GM19372 (cell line): ENCODE measurements at regions not wholly inside any gene's neighbourhood (a gene's known extent, or its start where the extent isn't known, plus 50 kb on each side); places are given as distances from the start of the nearest gene placed in this dataset.

Source experiments
- ATAC-seq: cut with Tn5 transposase; IDR thresholded peaks from one replicate; pipeline ENCODE4 v1.9.1; 2021; ENCODE audit warnings: mild to moderate bottlenecking, low read depth, moderate library complexity; ENCODE audit not compliant: unreplicated experiment

DNA sequence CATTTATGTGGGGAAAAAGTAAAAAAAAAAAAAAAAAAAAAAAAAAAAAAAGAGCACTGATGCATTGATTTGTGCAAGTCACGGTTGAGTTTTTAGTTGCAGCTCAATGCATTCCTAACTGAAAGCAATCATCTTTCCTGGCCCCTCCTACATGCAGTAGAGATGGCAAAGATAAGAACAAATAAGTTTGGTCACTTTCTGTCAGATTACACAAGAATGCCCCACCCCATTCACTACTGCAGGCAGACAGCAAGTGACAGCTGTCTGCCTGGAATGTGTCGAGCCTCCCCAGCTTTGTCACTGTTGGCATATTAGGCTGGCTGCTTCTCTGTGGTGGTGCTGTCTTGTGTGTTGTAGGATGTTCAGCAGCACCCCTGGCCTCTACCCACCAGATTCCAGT is 243.5 kb downstream of the FOXL1 start:
- no peak for ATAC-seq

GRCh38 chr16:86823125-86823524 is 244.8 kb downstream of the FOXL1 start:
- no peak for ATAC-seq

GRCh38 chr16:86823888-86824671 is 245.7 kb downstream of the FOXL1 start:
- ATAC-seq = no peak

GRCh38 chr16:86824751-86825296 is 246.5 kb downstream of the FOXL1 start:
- ATAC-seq = no peak

DNA sequence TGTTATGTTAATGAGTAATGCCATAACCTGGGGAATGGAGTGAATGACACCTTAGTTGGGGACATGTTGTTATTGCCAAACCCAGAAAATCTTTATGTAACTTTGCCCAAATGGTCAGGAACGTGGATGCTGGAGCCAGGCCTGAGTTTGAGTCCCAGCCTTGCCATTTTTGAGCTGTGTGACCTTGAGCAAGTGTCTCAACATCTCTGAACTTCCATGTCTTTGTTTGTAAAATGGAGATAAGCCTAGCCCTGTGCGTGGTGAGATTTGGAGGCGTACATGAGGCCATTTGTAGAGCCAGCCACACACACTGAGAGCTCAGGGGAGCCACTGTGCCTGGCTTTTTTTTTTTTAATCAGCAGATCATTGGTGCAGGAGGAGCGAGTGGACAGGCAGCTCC is 247.3 kb downstream of the FOXL1 start:
- no peak for ATAC-seq

DNA sequence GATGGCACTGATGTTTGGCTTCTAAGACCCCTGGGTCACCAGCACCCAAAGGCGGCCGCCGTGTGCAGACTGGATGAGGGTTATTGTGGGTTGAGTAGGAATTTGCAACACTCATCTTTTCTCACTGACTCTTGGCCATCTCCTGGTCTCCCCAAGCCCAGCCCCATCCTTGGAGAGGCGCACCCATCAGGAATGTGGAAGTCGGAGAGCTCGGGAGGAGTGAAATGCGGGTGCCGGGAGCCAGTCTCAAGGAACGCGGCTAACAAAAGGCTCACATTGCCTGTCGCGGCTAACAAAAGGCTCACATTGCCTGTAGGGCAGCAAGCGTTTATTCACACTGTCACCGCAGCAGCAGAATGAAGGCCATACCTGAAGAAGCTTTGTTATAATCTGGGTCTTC is 248.6 kb downstream of the FOXL1 start:
- no peak for ATAC-seq

GRCh38 chr16:86827521-86827920 is 249.2 kb downstream of the FOXL1 start:
- ATAC-seq = no peak

- ATAC-seq = no peak
These were observed 249.9 kb downstream of the FOXL1 start for GRCh38 chr16:86828202-86828601.

GRCh38 chr16:86828653-86829052 is 250.3 kb downstream of the FOXL1 start:
- ATAC-seq = no peak

DNA sequence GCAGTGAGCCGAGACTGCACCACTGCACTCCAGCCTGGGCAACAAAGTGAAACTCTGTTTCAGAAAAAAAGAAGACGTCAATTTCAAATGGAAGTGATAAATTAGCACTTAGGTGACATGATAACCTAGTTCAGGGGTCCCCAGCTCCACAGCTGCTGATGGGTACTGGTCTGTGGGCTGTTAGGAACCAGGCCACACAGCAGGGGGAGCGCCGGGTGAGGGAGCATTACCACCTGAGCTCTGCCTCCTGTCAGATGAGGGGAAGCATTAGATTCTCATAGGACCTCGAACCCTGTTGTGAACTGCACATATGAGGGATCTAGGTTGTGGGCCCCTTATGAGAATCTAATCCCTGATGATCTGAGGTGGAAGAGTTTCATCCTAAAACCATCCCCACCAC is 253.0 kb downstream of the FOXL1 start:
- ATAC-seq = no peak

DNA sequence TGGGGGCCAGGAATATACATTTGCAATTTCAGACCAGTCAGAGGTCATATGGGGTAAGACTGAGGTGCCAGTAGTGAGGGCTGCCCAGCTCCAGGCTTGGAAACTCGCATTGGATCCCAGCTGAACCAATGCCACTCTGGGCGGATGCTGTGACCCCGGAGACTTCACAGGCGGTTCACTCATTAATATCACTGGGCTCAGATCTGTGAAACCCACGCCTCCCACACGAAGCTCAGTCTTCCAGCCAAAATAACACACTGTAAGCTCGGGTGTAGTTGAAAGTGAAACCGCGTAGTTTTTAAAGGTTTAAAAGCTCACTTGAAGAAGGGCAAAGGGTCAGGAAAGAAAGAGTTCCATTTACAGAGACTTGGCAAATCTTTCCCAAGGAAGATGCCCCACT is 254.8 kb downstream of the FOXL1 start:
- no peak for ATAC-seq

DNA sequence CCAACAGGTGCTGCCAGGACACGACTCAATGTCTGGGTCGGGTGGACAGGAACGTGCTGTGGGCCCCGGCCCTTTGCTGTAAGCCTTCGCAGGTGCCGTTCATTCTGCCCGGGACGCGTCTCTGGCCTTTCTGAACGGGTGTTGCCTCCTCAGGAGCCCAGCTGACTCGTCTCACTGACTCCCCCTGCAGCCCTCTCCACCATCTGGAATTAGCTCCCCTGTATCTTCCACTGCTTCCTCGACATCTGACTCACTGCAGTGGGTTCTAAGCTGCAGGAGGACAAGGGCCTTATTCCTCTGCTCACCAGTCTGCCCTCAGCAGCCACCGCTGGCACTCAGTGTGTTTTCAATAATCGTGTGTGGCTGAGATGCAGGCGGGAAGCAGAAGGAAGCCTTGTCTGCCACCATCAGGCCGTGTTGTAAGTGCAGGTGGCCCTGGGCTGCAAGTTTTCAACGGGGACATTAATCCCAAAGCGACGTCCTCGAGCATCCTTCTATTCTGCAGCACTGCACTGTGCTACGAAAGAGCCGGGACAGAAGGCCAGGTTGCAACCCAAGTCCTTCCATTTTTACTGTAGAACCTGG is 256.2 kb downstream of the FOXL1 start:
- no peak for ATAC-seq

DNA sequence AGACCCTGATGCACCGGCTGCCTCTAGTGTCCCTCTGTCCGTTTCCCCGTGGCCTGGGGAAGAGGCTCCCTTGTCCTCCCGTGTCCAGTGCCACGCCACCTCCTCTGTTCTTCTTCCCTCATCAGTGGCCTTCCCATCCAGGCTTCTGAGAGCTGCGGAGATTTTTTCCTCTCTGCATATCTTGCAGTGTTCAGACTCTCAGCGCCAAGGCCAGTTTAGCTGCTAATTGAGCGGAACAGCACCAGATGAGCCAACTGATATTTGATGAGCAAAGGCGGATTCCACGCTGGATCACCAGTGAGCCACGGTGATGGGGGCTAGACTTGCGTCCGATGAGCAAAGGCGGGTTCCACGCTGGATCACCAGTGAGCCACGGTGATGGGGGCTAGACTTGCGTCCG is 257.6 kb downstream of the FOXL1 start:
- ATAC-seq = no peak

GRCh38 chr16:86836503-86837129 is 258.3 kb downstream of the FOXL1 start:
- no peak for ATAC-seq

- no peak for ATAC-seq
These were observed 265.5 kb downstream of the FOXL1 start for GRCh38 chr16:86843812-86844211.

GRCh38 chr16:86844695-86845094 is 266.3 kb downstream of the FOXL1 start:
- ATAC-seq = no peak

GRCh38 chr16:86846136-86846535 is 267.8 kb downstream of the FOXL1 start:
- ATAC-seq = no peak

DNA sequence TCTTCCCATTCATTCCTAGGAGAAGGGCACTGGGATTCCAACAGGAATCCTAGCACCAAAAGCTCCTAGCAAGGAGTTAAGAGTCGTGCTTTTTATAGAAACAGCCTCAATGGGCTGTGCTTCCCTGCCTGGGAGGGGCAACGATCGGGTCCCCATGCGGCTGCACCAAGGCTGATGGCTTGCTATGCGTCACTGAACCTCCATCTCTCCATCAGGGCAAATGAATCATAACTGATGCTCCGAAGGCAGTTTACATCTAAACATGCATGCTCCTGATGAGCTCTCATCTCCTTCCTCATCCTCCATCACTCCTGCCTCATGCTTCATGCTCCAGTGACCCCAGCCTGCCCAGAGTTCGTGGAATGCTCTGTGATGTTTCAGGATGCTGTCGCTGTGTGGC is 270.5 kb downstream of the FOXL1 start:
- no peak for ATAC-seq

DNA sequence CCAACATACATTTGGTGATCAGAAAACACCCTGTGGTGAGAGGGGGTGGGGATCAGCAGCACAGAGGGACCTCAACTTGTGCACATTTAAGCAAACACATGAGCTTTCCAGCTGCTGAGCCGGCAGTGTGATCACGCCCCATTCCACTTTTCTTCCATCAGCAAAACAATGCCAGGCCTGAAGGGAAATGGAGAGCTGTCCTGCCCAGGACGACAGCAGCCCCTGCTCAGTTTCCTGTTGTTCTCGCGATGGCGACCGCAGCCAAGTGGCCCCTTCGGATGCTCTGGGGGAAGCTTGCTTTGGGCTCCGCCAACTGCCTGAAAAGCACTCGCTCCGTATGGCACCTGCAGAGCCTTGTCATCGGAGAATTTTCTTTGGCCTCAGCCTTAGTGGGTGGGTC is 272.3 kb downstream of the FOXL1 start:
- no peak for ATAC-seq

GRCh38 chr16:86852135-86852534 is 273.8 kb downstream of the FOXL1 start:
- ATAC-seq = no peak

DNA sequence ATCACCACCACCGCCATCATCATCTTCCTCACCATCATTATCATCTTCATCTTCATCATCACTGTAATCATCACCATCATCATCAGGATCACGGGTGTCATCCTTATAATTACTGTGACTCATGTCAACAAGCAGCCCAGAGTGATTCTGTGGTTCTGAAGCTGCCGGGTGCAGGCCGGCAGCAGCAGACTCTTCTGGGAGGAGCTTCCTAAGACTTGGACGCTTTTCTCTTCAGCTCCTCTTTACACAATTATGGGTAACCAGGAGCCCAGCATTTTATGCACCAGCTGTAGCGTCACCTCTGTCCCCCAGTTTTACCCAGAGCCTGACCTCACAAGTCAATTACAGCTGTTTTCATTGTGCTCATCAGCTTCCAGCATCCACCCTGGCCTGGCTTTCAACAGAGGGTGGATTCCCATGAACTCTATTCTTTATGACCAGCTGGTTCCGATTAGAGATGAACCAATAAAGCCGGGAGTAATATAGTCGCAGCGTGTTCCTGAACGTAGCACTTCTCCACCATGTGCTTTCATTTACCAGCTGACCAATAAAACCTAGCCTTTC is 275.8 kb downstream of the FOXL1 start:
- no peak for ATAC-seq
